Colonic mucosa (tissue), 4 donors: ENCODE measurements at regions not wholly inside any gene's neighbourhood (a gene's known extent, or its start where the extent isn't known, plus 50 kb on each side); places are given as distances from the start of the nearest gene placed in this dataset.

Experiments used
- DNase-seq: peaks from one replicate; pipeline ENCODE4 v3.0.0-alpha.2; 2020
- H3K27ac ChIP-seq: fragments of 200-600 bp; one replicate; pipeline ENCODE4 v1.8.0; 2021
- H3K27me3 ChIP-seq: fragments of 200-600 bp; one replicate; pipeline ENCODE4 v1.8.0; 2021
- H3K36me3 ChIP-seq: fragments of 200-600 bp; one replicate; pipeline ENCODE4 v1.8.0; 2021
- H3K4me1 ChIP-seq: fragments of 200-600 bp; one replicate; pipeline ENCODE4 v1.8.0; 2021; ENCODE audit warnings: mild to moderate bottlenecking
- H3K4me3 ChIP-seq: fragments of 200-600 bp; one replicate; pipeline ENCODE4 v1.8.0; 2021
- H3K9ac ChIP-seq, 2 donors: one replicate each; pipeline ENCODE4 v1.7.0; 2013; ENCODE audit warnings: control low read depth in 2 of 2, low read depth in 2 of 2, low read length in 2 of 2
- H3K9me3 ChIP-seq: fragments of 200-600 bp; one replicate; pipeline ENCODE4 v1.8.0; 2021
- CTCF ChIP-seq: fragments of 200-600 bp; IDR thresholded peaks from one replicate; pipeline ENCODE4 v1.8.0; 2022; ENCODE audit warnings: antibody characterized with exemption, mild to moderate bottlenecking
- intact Hi-C: fragments of 100-400 bp; cut with DNase I; formaldehyde crosslinking; loops from one replicate; pipeline ENCODE4 v1.14.1; 2022
- donor health status: healthy.
- donor health status: DM: no; HTN: no; CAD: no.
- donor health status: DM: no; HTN: no; CAD: no.

- Histone ChIP-seq H3K4me1 (no peaks in the 10 kb centered on the region), H3K9ac (no peak overlapping the region), H3K9me3 (no peaks in the 10 kb centered on the region), H3K36me3 (no peaks in the 10 kb centered on the region), H3K4me3 (no peak overlapping the region), H3K27ac (no peak overlapping the region), H3K27me3 (no peaks in the 10 kb centered on the region)
- peak; percentile 20 for DNase-seq
- intact Hi-C loops = loop anchor here (10.0 kb wide), 1 partner anchor 1139 kb away; the partner anchor contains the start of gene TMTC2
- TF ChIP-seq CTCF = no peak
Measured at GRCh38 chr12:83823386-83824045, 1089.1 kb downstream of the SLC6A15 start.

- Histone ChIP-seq H3K4me3 (no peak overlapping the region), H3K27ac (no peak overlapping the region), H3K36me3 (no peaks in the 10 kb centered on the region), H3K27me3 (no peaks in the 10 kb centered on the region), H3K4me1 (no peaks in the 10 kb centered on the region), H3K9me3 (no peaks in the 10 kb centered on the region), H3K9ac (no peak overlapping the region)
- TF ChIP-seq CTCF = no peak
- intact Hi-C loops = loop anchor here (10.0 kb wide), 1 partner anchor 1137 kb away; the partner anchor contains the start of gene TMTC2
- no peak for DNase-seq
Measured at GRCh38 chr12:83821967-83822366, 1090.6 kb downstream of the SLC6A15 start.

- no peaks in the 10 kb centered on the region for H3K36me3 ChIP-seq
- intact Hi-C loops = no loop called here
Measured at GRCh38 chr12:83818881-83819280, 1093.7 kb downstream of the SLC6A15 start.

GRCh38 chr12:83817730-83818129 is 1094.9 kb downstream of the SLC6A15 start:
- Histone ChIP-seq H3K36me3 (no peaks in the 10 kb centered on the region), H3K9me3 (no peaks in the 10 kb centered on the region), H3K27me3 (no peaks in the 10 kb centered on the region), H3K4me1 (no peaks in the 10 kb centered on the region), H3K4me3 (no peak overlapping the region), H3K9ac (no peak overlapping the region), H3K27ac (no peak overlapping the region)
- intact Hi-C loops = no loop called here
- DNase-seq = no peak
- TF ChIP-seq CTCF = no peak

More at GRCh38 chr12:83818881-83819280, 1093.7 kb downstream of the SLC6A15 start:
- H3K9me3 ChIP-seq = no peaks in the 10 kb centered on the region
- H3K27ac ChIP-seq = no peak overlapping the region
- TF ChIP-seq CTCF = no peak
- no peak for DNase-seq
- no peaks in the 10 kb centered on the region for H3K4me1 ChIP-seq
- H3K4me3 ChIP-seq = no peak overlapping the region
- no peaks in the 10 kb centered on the region for H3K27me3 ChIP-seq
- no peak overlapping the region for H3K9ac ChIP-seq

GRCh38 chr12:83808591-83808990 is 1104.0 kb downstream of the SLC6A15 start:
- H3K9me3 ChIP-seq = no peaks in the 10 kb centered on the region

More at GRCh38 chr12:83808591-83808990, 1104.0 kb downstream of the SLC6A15 start:
- intact Hi-C loops = no loop called here
- H3K36me3 ChIP-seq = no peaks in the 10 kb centered on the region
- H3K9ac ChIP-seq = no peak overlapping the region
- no peaks in the 10 kb centered on the region for H3K4me1 ChIP-seq
- H3K27ac ChIP-seq = no peak overlapping the region
- no peak for DNase-seq
- no peak overlapping the region for H3K4me3 ChIP-seq
- no peak for TF ChIP-seq CTCF
- no peaks in the 10 kb centered on the region for H3K27me3 ChIP-seq
